ENCODE measurements at regions not wholly inside any gene's neighbourhood (a gene's known extent, or its start where the extent isn't known, plus 50 kb on each side); places are given as distances from the start of the nearest gene placed in this dataset.

GRCh38 chr4:7134737-7135388 is 57.5 kb upstream of the SORCS2 start:
- TF ChIP-seq CTCF (IDR thresholded peaks at IDR 0.05) (no peak), POLR2A (IDR thresholded peaks at IDR 0.05) (no peak), EP300 (IDR thresholded peaks at IDR 0.05) (peak in 1 of 2 donors; percentile 70)
